GM23338 (cell line): ENCODE measurements at regions not wholly inside any gene's neighbourhood (a gene's known extent, or its start where the extent isn't known, plus 50 kb on each side); places are given as distances from the start of the nearest gene placed in this dataset.
A peak's percentile ranks its signal among the peaks of the same experiment; 100 is the strongest.

Experiments used
- ATAC-seq: fragments of 200-7000 bp; cut with Tn5 transposase; 3 replicates; pipeline ENCODE4 v1.9.1; 2020
- DNase-seq: peaks from one replicate; pipeline ENCODE4 v3.0.0-alpha.2; 2015; ENCODE audit warnings: low spot score
- H2AFZ ChIP-seq: fragments of 200-600 bp; sonication (generic); 2 replicates; pipeline ENCODE4 v1.8.0; 2016; ENCODE audit warnings: antibody characterized with exemption, mild to moderate bottlenecking, moderate library complexity
- H3F3A ChIP-seq: fragments of 200-600 bp; sonication (generic); replicated peaks from 2 replicates; pipeline ENCODE4 v1.8.0; 2017; ENCODE audit warnings: antibody characterized with exemption, mixed run types, low read depth
- H3K27ac ChIP-seq: fragments of 200-600 bp; sonication (generic); 2 replicates; pipeline ENCODE4 v1.6.1; 2016; ENCODE audit warnings: low read depth
- H3K27me3 ChIP-seq: fragments of 200-600 bp; sonication (generic); 2 replicates; pipeline ENCODE4 v1.8.0; 2016; ENCODE audit warnings: mild to moderate bottlenecking, mixed run types, moderate library complexity; ENCODE audit not compliant: insufficient read depth
- H3K36me3 ChIP-seq: fragments of 200-600 bp; sonication (generic); 2 replicates; pipeline ENCODE4 v1.8.0; 2016; ENCODE audit warnings: mild to moderate bottlenecking; ENCODE audit not compliant: insufficient read depth
- H3K4me1 ChIP-seq: fragments of 200-600 bp; sonication (generic); 2 replicates; pipeline ENCODE4 v1.8.0; 2016; ENCODE audit warnings: mild to moderate bottlenecking, moderate library complexity; ENCODE audit not compliant: insufficient read depth
- H3K4me2 ChIP-seq: fragments of 200-600 bp; sonication (generic); 2 replicates; pipeline ENCODE4 v1.7.1; 2017; ENCODE audit warnings: mixed run types
- H3K4me3 ChIP-seq: fragments of 200-600 bp; sonication (generic); 2 replicates; pipeline ENCODE4 v1.6.1; 2016; ENCODE audit warnings: mixed run types
- H3K79me2 ChIP-seq: fragments of 200-600 bp; sonication (generic); replicated peaks from 2 replicates; pipeline ENCODE4 v1.8.0; 2017; ENCODE audit warnings: mild to moderate bottlenecking; ENCODE audit not compliant: insufficient read depth
- H3K9me2 ChIP-seq: fragments of 200-600 bp; sonication (generic); 2 replicates; pipeline ENCODE4 v1.8.0; 2017; ENCODE audit not compliant: insufficient read depth
- H4K20me1 ChIP-seq: fragments of 200-600 bp; sonication (generic); replicated peaks from 2 replicates; pipeline ENCODE4 v1.8.0; 2017; ENCODE audit warnings: mild to moderate bottlenecking; ENCODE audit not compliant: insufficient read depth
- H3K27ac Mint-ChIP-seq: 2 replicates; pipeline ENCODE4 v1.8.0; 2020; ENCODE audit warnings: inconsistent platforms, mild to moderate bottlenecking, moderate library complexity, mixed read lengths
- H3K27me3 Mint-ChIP-seq: 3 replicates; pipeline ENCODE4 v1.8.0; 2022; ENCODE audit warnings: low read depth, mild to moderate bottlenecking, moderate library complexity, mixed read lengths, inconsistent platforms; ENCODE audit not compliant: insufficient read depth, poor library complexity
- H3K36me3 Mint-ChIP-seq: 3 replicates; pipeline ENCODE4 v1.8.0; 2021; ENCODE audit warnings: low read depth, mild to moderate bottlenecking, inconsistent platforms, moderate library complexity, mixed read lengths
- H3K4me1 Mint-ChIP-seq: 3 replicates; pipeline ENCODE4 v1.8.0; 2020; ENCODE audit warnings: mild to moderate bottlenecking, inconsistent platforms, mixed read lengths
- H3K4me3 Mint-ChIP-seq: 3 replicates; pipeline ENCODE4 v1.8.0; 2021; ENCODE audit warnings: moderate library complexity, mild to moderate bottlenecking, inconsistent platforms, mixed read lengths
- H3K9me3 Mint-ChIP-seq: 3 replicates; pipeline ENCODE4 v1.8.0; 2020; ENCODE audit warnings: moderate library complexity, mild to moderate bottlenecking, inconsistent platforms, mixed read lengths
- CREB1 ChIP-seq: fragments of 250-450 bp; sonication (Bioruptor Pico); IDR thresholded peaks from 2 replicates; pipeline ENCODE4 v1.5.0; 2020; ENCODE audit warnings: low read depth, mild to moderate bottlenecking, moderate library complexity
- CTCF ChIP-seq, 2 experiments: fragments of 200-600 bp in 1 of 2; sonication (generic) in 1 of 2; conservative IDR thresholded peaks; 2 replicates each; pipeline versions ENCODE4 v1.5.1 to v1.6.1; 2016 to 2017; ENCODE audit warnings: antibody characterized with exemption in 2 of 2, low read depth in 2 of 2, mild to moderate bottlenecking in 2 of 2, moderate library complexity in 1 of 2
- ETS1 ChIP-seq: IDR thresholded peaks from 2 replicates; pipeline ENCODE4 v1.6.1; 2016; ENCODE audit warnings: antibody characterized with exemption
- EZH2 ChIP-seq: fragments of 200-600 bp; sonication (generic); IDR thresholded peaks from one replicate; pipeline ENCODE4 v1.8.0; 2017; ENCODE audit warnings: antibody characterized with exemption, mild to moderate bottlenecking, low read depth; ENCODE audit not compliant: unreplicated experiment
- EZH2phosphoT487 ChIP-seq: fragments of 200-600 bp; sonication (generic); IDR thresholded peaks from one replicate; pipeline ENCODE4 v1.8.1; 2018; ENCODE audit warnings: antibody characterized with exemption; ENCODE audit not compliant: unreplicated experiment
- JUNB ChIP-seq: IDR thresholded peaks from one replicate; pipeline ENCODE4 v1.6.1; 2016; ENCODE audit warnings: antibody characterized with exemption; ENCODE audit not compliant: unreplicated experiment
- NANOG ChIP-seq: IDR thresholded peaks from 2 replicates; pipeline ENCODE4 v1.6.1; 2016; ENCODE audit warnings: antibody characterized with exemption, borderline replicate concordance
- POLR2AphosphoS5 ChIP-seq: IDR thresholded peaks from 2 replicates; pipeline ENCODE4 v1.6.1; 2016; ENCODE audit warnings: antibody characterized with exemption, low read depth
- STAT1 ChIP-seq: IDR thresholded peaks from one replicate; pipeline ENCODE4 v1.6.1; 2016; ENCODE audit warnings: antibody characterized with exemption; ENCODE audit not compliant: unreplicated experiment
- ZNF114 ChIP-seq: fragments of 250-450 bp; sonication (Bioruptor Pico); IDR thresholded peaks from 2 replicates; pipeline ENCODE4 v1.5.0; 2020; ENCODE audit warnings: mild to moderate bottlenecking, moderate library complexity
- ZNF331 ChIP-seq: fragments of 250-450 bp; sonication (Bioruptor Pico); IDR thresholded peaks from 2 replicates; pipeline ENCODE4 v1.5.0; 2020; ENCODE audit warnings: low read depth, mild to moderate bottlenecking, moderate library complexity
- TF ChIP-seq, protein P1 (sequence below): IDR thresholded peaks from one replicate; pipeline ENCODE4 v1.6.1; 2018; ENCODE audit warnings: antibody characterized with exemption; ENCODE audit not compliant: unreplicated experiment
- TF ChIP-seq, protein P2 (sequence below): fragments of 250-450 bp; sonication (Bioruptor Pico); IDR thresholded peaks from 2 replicates; pipeline ENCODE4 v1.5.0; 2020; ENCODE audit warnings: mild to moderate bottlenecking, moderate library complexity

DNA sequence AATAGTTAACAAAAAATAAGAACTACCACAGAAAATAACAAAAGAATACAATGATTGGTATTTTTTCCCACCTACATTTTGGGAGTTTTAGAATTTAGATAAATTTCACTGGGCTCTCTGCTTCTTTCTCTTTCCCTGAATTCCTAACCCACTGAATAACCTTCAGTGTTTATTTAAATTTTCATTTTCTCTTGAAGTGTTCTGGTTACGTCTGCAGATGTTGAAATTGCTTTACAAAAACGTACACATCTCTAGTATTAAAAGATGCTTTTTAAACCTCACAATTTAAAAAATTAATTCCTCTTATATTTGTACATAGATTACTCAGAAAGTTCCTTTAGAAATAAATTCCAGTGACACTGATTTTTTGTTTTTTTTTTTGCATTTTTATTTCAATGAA is 158.7 kb upstream of the TUT7 start:
- H3K36me3 Mint-ChIP-seq = no peaks in the 10 kb centered on the region
- H3K27ac ChIP-seq = no peak overlapping the region

More for the DNA sequence above, 158.7 kb upstream of the TUT7 start:
- Histone ChIP-seq H3K9me2 (no peaks in the 10 kb centered on the region), H4K20me1 (no peaks in the 10 kb centered on the region), H3K4me1 (no peaks in the 10 kb centered on the region), H3K36me3 (no peaks in the 10 kb centered on the region), H3K27me3 (no peaks in the 10 kb centered on the region), H3K79me2 (no peaks in the 10 kb centered on the region), H3F3A (no peaks in the 10 kb centered on the region), H3K4me2 (no peak overlapping the region), H2AFZ (0 out of 2 replicates have a peak overlapping the region, but pooled peaks have one; percentile 48), H3K4me3 (no peak overlapping the region)
- DNase-seq (no peak), ATAC-seq (no peak)
- Mint-ChIP-seq H3K9me3 (no peaks in the 10 kb centered on the region), H3K27ac (no peak overlapping the region), H3K4me1 (peaks cover 10% of the 10 kb centered on the region), H3K27me3 (peaks cover 4% of the 10 kb centered on the region), H3K4me3 (no peak overlapping the region)
- TF ChIP-seq CREB1 (no peak), CTCF (conservative IDR thresholded peaks at IDR 0.05; ENCODE audit: low read depth in 2 of 2) (no peak), ETS1 (no peak), ZNF114 (CRISPR knock-in tag) (no peak), POLR2AphosphoS5 (no peak), JUNB (no peak), STAT1 (no peak), EZH2phosphoT487 (no peak), NANOG (no peak), EZH2 (no peak), ZNF331 (no peak)
- TF ChIP-seq, protein P1, sequence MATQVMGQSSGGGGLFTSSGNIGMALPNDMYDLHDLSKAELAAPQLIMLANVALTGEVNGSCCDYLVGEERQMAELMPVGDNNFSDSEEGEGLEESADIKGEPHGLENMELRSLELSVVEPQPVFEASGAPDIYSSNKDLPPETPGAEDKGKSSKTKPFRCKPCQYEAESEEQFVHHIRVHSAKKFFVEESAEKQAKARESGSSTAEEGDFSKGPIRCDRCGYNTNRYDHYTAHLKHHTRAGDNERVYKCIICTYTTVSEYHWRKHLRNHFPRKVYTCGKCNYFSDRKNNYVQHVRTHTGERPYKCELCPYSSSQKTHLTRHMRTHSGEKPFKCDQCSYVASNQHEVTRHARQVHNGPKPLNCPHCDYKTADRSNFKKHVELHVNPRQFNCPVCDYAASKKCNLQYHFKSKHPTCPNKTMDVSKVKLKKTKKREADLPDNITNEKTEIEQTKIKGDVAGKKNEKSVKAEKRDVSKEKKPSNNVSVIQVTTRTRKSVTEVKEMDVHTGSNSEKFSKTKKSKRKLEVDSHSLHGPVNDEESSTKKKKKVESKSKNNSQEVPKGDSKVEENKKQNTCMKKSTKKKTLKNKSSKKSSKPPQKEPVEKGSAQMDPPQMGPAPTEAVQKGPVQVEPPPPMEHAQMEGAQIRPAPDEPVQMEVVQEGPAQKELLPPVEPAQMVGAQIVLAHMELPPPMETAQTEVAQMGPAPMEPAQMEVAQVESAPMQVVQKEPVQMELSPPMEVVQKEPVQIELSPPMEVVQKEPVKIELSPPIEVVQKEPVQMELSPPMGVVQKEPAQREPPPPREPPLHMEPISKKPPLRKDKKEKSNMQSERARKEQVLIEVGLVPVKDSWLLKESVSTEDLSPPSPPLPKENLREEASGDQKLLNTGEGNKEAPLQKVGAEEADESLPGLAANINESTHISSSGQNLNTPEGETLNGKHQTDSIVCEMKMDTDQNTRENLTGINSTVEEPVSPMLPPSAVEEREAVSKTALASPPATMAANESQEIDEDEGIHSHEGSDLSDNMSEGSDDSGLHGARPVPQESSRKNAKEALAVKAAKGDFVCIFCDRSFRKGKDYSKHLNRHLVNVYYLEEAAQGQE = no peak
- TF ChIP-seq, protein P2, sequence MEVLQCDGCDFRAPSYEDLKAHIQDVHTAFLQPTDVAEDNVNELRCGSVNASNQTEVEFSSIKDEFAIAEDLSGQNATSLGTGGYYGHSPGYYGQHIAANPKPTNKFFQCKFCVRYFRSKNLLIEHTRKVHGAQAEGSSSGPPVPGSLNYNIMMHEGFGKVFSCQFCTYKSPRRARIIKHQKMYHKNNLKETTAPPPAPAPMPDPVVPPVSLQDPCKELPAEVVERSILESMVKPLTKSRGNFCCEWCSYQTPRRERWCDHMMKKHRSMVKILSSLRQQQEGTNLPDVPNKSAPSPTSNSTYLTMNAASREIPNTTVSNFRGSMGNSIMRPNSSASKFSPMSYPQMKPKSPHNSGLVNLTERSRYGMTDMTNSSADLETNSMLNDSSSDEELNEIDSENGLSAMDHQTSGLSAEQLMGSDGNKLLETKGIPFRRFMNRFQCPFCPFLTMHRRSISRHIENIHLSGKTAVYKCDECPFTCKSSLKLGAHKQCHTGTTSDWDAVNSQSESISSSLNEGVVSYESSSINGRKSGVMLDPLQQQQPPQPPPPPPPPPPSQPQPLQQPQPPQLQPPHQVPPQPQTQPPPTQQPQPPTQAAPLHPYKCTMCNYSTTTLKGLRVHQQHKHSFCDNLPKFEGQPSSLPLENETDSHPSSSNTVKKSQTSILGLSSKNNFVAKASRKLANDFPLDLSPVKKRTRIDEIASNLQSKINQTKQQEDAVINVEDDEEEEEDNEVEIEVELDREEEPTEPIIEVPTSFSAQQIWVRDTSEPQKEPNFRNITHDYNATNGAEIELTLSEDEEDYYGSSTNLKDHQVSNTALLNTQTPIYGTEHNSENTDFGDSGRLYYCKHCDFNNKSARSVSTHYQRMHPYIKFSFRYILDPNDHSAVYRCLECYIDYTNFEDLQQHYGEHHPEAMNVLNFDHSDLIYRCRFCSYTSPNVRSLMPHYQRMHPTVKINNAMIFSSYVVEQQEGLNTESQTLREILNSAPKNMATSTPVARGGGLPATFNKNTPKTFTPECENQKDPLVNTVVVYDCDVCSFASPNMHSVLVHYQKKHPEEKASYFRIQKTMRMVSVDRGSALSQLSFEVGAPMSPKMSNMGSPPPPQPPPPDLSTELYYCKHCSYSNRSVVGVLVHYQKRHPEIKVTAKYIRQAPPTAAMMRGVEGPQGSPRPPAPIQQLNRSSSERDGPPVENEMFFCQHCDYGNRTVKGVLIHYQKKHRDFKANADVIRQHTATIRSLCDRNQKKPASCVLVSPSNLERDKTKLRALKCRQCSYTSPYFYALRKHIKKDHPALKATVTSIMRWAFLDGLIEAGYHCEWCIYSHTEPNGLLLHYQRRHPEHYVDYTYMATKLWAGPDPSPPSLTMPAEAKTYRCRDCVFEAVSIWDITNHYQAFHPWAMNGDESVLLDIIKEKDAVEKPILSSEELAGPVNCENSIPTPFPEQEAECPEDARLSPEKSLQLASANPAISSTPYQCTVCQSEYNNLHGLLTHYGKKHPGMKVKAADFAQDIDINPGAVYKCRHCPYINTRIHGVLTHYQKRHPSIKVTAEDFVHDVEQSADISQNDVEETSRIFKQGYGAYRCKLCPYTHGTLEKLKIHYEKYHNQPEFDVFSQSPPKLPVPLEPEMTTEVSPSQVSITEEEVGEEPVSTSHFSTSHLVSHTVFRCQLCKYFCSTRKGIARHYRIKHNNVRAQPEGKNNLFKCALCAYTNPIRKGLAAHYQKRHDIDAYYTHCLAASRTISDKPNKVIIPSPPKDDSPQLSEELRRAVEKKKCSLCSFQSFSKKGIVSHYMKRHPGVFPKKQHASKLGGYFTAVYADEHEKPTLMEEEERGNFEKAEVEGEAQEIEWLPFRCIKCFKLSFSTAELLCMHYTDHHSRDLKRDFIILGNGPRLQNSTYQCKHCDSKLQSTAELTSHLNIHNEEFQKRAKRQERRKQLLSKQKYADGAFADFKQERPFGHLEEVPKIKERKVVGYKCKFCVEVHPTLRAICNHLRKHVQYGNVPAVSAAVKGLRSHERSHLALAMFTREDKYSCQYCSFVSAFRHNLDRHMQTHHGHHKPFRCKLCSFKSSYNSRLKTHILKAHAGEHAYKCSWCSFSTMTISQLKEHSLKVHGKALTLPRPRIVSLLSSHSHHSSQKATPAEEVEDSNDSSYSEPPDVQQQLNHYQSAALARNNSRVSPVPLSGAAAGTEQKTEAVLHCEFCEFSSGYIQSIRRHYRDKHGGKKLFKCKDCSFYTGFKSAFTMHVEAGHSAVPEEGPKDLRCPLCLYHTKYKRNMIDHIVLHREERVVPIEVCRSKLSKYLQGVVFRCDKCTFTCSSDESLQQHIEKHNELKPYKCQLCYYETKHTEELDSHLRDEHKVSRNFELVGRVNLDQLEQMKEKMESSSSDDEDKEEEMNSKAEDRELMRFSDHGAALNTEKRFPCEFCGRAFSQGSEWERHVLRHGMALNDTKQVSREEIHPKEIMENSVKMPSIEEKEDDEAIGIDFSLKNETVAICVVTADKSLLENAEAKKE = no peak
